ENCODE measurements at regions not wholly inside any gene's neighbourhood (a gene's known extent, or its start where the extent isn't known, plus 50 kb on each side); places are given as distances from the start of the nearest gene placed in this dataset.

DNA sequence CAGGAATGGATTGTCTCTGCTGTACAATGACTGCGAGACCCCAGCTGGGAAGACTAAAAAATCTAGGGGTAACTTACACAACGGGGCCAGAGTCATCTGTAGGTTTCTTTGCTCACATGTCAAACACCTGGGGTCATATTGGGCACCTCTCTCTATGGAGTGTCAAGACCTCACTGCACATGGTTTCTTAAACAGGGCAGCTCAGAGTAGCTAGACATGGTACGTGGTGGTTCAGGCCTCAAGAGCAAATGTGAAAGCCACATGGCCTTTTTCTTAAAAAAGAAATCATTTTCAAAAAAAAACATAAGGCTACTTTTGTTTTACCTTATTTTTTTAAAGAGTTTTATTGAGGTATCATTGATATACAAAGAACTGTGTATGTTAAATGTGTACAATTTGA, 162.2 kb upstream of the ITGB1 start:
- Histone ChIP-seq H3K36me3 (ENCODE audit: insufficient read depth, low read length) (no peaks in the 10 kb centered on the region), H2AFZ (ENCODE audit: low read length) (no peak overlapping the region), H3K9me3 (ENCODE audit: insufficient read depth, low read depth, low read length) (no peaks in the 10 kb centered on the region), H3K4me3 (ENCODE audit: low read length, poor library complexity, severe bottlenecking) (no peak overlapping the region), H3K27me3 (ENCODE audit: insufficient read depth, low read length, poor library complexity, severe bottlenecking) (no peaks in the 10 kb centered on the region), H3K4me1 (ENCODE audit: insufficient read depth, low read length, poor library complexity, severe bottlenecking) (peaks cover 29% of the 10 kb centered on the region), H3K4me2 (ENCODE audit: low read depth, low read length, poor library complexity, severe bottlenecking) (no peak overlapping the region), H3K79me2 (ENCODE audit: insufficient read depth, low read length) (no peaks in the 10 kb centered on the region), H4K20me1 (ENCODE audit: insufficient read depth, low read length, poor library complexity, severe bottlenecking) (no peaks in the 10 kb centered on the region), H3F3A (ENCODE audit: low read depth) (no peaks in the 10 kb centered on the region), H3K9ac (ENCODE audit: low read depth, low read length, poor library complexity, severe bottlenecking) (no peak overlapping the region), H3K9me2 (replicated peaks; ENCODE audit: low read depth, low read length) (no peaks in the 10 kb centered on the region)
- TF ChIP-seq EZH2phosphoT487 (IDR thresholded peaks at IDR 0.05; ENCODE audit: borderline replicate concordance): no peak
- TF ChIP-seq, protein P1, sequence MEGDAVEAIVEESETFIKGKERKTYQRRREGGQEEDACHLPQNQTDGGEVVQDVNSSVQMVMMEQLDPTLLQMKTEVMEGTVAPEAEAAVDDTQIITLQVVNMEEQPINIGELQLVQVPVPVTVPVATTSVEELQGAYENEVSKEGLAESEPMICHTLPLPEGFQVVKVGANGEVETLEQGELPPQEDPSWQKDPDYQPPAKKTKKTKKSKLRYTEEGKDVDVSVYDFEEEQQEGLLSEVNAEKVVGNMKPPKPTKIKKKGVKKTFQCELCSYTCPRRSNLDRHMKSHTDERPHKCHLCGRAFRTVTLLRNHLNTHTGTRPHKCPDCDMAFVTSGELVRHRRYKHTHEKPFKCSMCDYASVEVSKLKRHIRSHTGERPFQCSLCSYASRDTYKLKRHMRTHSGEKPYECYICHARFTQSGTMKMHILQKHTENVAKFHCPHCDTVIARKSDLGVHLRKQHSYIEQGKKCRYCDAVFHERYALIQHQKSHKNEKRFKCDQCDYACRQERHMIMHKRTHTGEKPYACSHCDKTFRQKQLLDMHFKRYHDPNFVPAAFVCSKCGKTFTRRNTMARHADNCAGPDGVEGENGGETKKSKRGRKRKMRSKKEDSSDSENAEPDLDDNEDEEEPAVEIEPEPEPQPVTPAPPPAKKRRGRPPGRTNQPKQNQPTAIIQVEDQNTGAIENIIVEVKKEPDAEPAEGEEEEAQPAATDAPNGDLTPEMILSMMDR (conservative IDR thresholded peaks at IDR 0.05; ENCODE audit: low read length): no peak

DNA sequence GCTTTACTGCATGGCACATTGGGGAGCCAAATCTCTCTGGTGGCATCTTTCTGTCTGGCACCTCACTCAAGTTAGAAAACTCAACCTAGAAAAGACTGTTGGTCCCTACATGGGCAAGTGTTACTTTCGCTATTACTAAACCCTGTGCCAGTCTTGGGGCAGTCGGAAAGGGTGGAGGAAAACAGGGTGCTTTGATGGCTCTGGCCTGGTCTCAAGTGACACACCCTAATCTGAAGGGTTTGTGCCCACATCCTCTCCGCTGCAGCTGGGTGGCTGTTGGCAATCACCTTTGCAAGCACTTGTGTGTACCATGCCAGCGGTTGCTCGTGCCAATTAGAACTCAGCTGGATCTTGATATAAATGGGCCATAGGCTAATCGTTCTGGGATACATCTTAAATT, 159.8 kb upstream of the ITGB1 start:
- Histone ChIP-seq H2AFZ (ENCODE audit: low read length) (no peak overlapping the region), H3K4me3 (ENCODE audit: low read length, poor library complexity, severe bottlenecking) (no peak overlapping the region), H3K36me3 (ENCODE audit: insufficient read depth, low read length) (no peaks in the 10 kb centered on the region), H3K4me2 (ENCODE audit: low read depth, low read length, poor library complexity, severe bottlenecking) (no peak overlapping the region), H3K9ac (ENCODE audit: low read depth, low read length, poor library complexity, severe bottlenecking) (no peak overlapping the region), H3K9me3 (ENCODE audit: insufficient read depth, low read depth, low read length) (no peaks in the 10 kb centered on the region), H3K4me1 (ENCODE audit: insufficient read depth, low read length, poor library complexity, severe bottlenecking) (peaks cover 13% of the 10 kb centered on the region), H3K27me3 (ENCODE audit: insufficient read depth, low read length, poor library complexity, severe bottlenecking) (no peaks in the 10 kb centered on the region), H4K20me1 (ENCODE audit: insufficient read depth, low read length, poor library complexity, severe bottlenecking) (no peaks in the 10 kb centered on the region), H3K9me2 (replicated peaks; ENCODE audit: low read depth, low read length) (no peaks in the 10 kb centered on the region), H3F3A (ENCODE audit: low read depth) (no peaks in the 10 kb centered on the region), H3K79me2 (ENCODE audit: insufficient read depth, low read length) (no peaks in the 10 kb centered on the region)
- TF ChIP-seq EZH2phosphoT487 (IDR thresholded peaks at IDR 0.05; ENCODE audit: borderline replicate concordance): no peak
- TF ChIP-seq, protein P1 (conservative IDR thresholded peaks at IDR 0.05; ENCODE audit: low read length): no peak

DNA sequence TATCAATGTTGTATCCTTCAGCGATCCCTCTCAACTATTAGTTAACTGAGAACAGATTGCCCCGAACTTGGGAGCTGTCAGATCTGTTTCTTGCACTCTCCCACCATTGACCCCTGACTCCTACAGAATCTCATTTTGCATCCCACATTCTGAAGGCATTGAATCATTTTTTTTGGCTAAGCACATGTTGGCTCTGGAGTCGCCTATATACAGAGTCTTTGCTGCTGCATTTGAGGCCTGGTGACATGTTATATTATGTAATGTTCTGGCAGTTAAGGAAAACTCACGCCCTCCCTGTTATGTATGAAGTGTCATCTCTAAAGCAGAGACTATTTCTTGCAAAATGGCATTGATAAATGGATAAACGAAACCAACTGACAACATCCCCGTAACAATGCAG, 159.2 kb upstream of the ITGB1 start:
- H3K36me3 ChIP-seq (ENCODE audit: insufficient read depth, low read length): no peaks in the 10 kb centered on the region
- no peak overlapping the region for H2AFZ ChIP-seq (ENCODE audit: low read length)
- H3K9ac ChIP-seq (ENCODE audit: low read depth, low read length, poor library complexity, severe bottlenecking): no peak overlapping the region
- H3K9me3 ChIP-seq (ENCODE audit: insufficient read depth, low read depth, low read length): no peaks in the 10 kb centered on the region
- H3K4me1 ChIP-seq (ENCODE audit: insufficient read depth, low read length, poor library complexity, severe bottlenecking): peaks cover 13% of the 10 kb centered on the region
- no peak overlapping the region for H3K4me3 ChIP-seq (ENCODE audit: low read length, poor library complexity, severe bottlenecking)
- no peaks in the 10 kb centered on the region for H3K27me3 ChIP-seq (ENCODE audit: insufficient read depth, low read length, poor library complexity, severe bottlenecking)
- no peaks in the 10 kb centered on the region for H3K79me2 ChIP-seq (ENCODE audit: insufficient read depth, low read length)
- no peaks in the 10 kb centered on the region for H3K9me2 ChIP-seq (replicated peaks; ENCODE audit: low read depth, low read length)
- no peaks in the 10 kb centered on the region for H4K20me1 ChIP-seq (ENCODE audit: insufficient read depth, low read length, poor library complexity, severe bottlenecking)
- no peak overlapping the region for H3K4me2 ChIP-seq (ENCODE audit: low read depth, low read length, poor library complexity, severe bottlenecking)
- no peaks in the 10 kb centered on the region for H3F3A ChIP-seq (ENCODE audit: low read depth)
- TF ChIP-seq, protein P1 (conservative IDR thresholded peaks at IDR 0.05; ENCODE audit: low read length): no peak
- TF ChIP-seq EZH2phosphoT487 (IDR thresholded peaks at IDR 0.05; ENCODE audit: borderline replicate concordance): no peak

All from Loucy (cell line).